Endothelial cell (in vitro differentiated cells): ENCODE measurements at regions not wholly inside any gene's neighbourhood (a gene's known extent, or its start where the extent isn't known, plus 50 kb on each side); places are given as distances from the start of the nearest gene placed in this dataset.

Experiments used
- DNase-seq: peaks from one replicate; pipeline ENCODE4 v3.0.0; 2021; ENCODE audit warnings: low spot score
- H3K27ac Mint-ChIP-seq: one replicate; pipeline ENCODE4 v1.8.0; 2021; ENCODE audit warnings: mixed read lengths, inconsistent platforms; ENCODE audit not compliant: unreplicated experiment
- H3K27me3 Mint-ChIP-seq: one replicate; pipeline ENCODE4 v1.8.0; 2021; ENCODE audit warnings: mild to moderate bottlenecking, moderate library complexity, mixed read lengths, inconsistent platforms; ENCODE audit not compliant: unreplicated experiment
- H3K36me3 Mint-ChIP-seq: one replicate; pipeline ENCODE4 v1.8.0; 2021; ENCODE audit warnings: mild to moderate bottlenecking, low read depth, mixed read lengths, inconsistent platforms; ENCODE audit not compliant: unreplicated experiment
- H3K4me1 Mint-ChIP-seq: one replicate; pipeline ENCODE4 v1.8.0; 2021; ENCODE audit warnings: mild to moderate bottlenecking, mixed read lengths, inconsistent platforms; ENCODE audit not compliant: unreplicated experiment
- H3K4me3 Mint-ChIP-seq: one replicate; pipeline ENCODE4 v1.8.0; 2021; ENCODE audit warnings: mild to moderate bottlenecking, mixed read lengths, inconsistent platforms; ENCODE audit not compliant: unreplicated experiment
- H3K9me3 Mint-ChIP-seq: one replicate; pipeline ENCODE4 v1.8.0; 2021; ENCODE audit warnings: mixed read lengths, inconsistent platforms; ENCODE audit not compliant: unreplicated experiment
- CTCF ChIP-seq: fragments of 200-600 bp; sonication (generic); IDR thresholded peaks from one replicate; pipeline ENCODE4 v1.5.0; 2021; ENCODE audit warnings: antibody characterized with exemption; ENCODE audit not compliant: unreplicated experiment

GRCh38 chr9:81058782-81059181 lies 630.6 kb downstream of the TLE1 start:
- no peak for TF ChIP-seq CTCF
- peaks cover 4% of the 10 kb centered on the region for H3K27me3 Mint-ChIP-seq
- no peak overlapping the region for H3K27ac Mint-ChIP-seq
- H3K36me3 Mint-ChIP-seq, result peaks cover 5% of the 10 kb centered on the region
- no peaks in the 10 kb centered on the region for H3K4me1 Mint-ChIP-seq
- no peak for DNase-seq
- peaks cover 6% of the 10 kb centered on the region for H3K9me3 Mint-ChIP-seq
- H3K4me3 Mint-ChIP-seq, result no peak overlapping the region

- Mint-ChIP-seq H3K4me3 (no peak overlapping the region), H3K27me3 (no peaks in the 10 kb centered on the region), H3K4me1 (no peaks in the 10 kb centered on the region), H3K36me3 (no peaks in the 10 kb centered on the region), H3K27ac (no peak overlapping the region), H3K9me3 (no peaks in the 10 kb centered on the region)
- no peak for DNase-seq
- TF ChIP-seq CTCF, result no peak
Observed at GRCh38 chr9:81053298-81054025, 635.9 kb downstream of the TLE1 start.

- H3K27me3 Mint-ChIP-seq, result no peaks in the 10 kb centered on the region
- no peak overlapping the region for H3K27ac Mint-ChIP-seq
- no peak overlapping the region for H3K4me3 Mint-ChIP-seq
- no peaks in the 10 kb centered on the region for H3K36me3 Mint-ChIP-seq
- DNase-seq, result no peak
- TF ChIP-seq CTCF, result no peak
- no peaks in the 10 kb centered on the region for H3K4me1 Mint-ChIP-seq
- no peaks in the 10 kb centered on the region for H3K9me3 Mint-ChIP-seq
Observed at GRCh38 chr9:81052846-81053245, 636.5 kb downstream of the TLE1 start.

- H3K36me3 Mint-ChIP-seq, result no peaks in the 10 kb centered on the region
- DNase-seq, result no peak
- no peak for TF ChIP-seq CTCF
- H3K4me1 Mint-ChIP-seq, result no peaks in the 10 kb centered on the region
- H3K9me3 Mint-ChIP-seq, result no peaks in the 10 kb centered on the region
- no peak overlapping the region for H3K27ac Mint-ChIP-seq
- H3K4me3 Mint-ChIP-seq, result no peak overlapping the region
- no peaks in the 10 kb centered on the region for H3K27me3 Mint-ChIP-seq
Observed at GRCh38 chr9:81047280-81047679, 642.1 kb downstream of the TLE1 start.

- TF ChIP-seq CTCF, result no peak
- no peak for DNase-seq
- no peaks in the 10 kb centered on the region for H3K4me1 Mint-ChIP-seq
- H3K9me3 Mint-ChIP-seq, result no peaks in the 10 kb centered on the region
- no peaks in the 10 kb centered on the region for H3K36me3 Mint-ChIP-seq
- no peak overlapping the region for H3K27ac Mint-ChIP-seq
- no peaks in the 10 kb centered on the region for H3K27me3 Mint-ChIP-seq
- H3K4me3 Mint-ChIP-seq, result no peak overlapping the region
Observed at GRCh38 chr9:81045658-81046057, 643.7 kb downstream of the TLE1 start.
